ENCODE measurements at regions not wholly inside any gene's neighbourhood (a gene's known extent, or its start where the extent isn't known, plus 50 kb on each side); places are given as distances from the start of the nearest gene placed in this dataset.

DNA sequence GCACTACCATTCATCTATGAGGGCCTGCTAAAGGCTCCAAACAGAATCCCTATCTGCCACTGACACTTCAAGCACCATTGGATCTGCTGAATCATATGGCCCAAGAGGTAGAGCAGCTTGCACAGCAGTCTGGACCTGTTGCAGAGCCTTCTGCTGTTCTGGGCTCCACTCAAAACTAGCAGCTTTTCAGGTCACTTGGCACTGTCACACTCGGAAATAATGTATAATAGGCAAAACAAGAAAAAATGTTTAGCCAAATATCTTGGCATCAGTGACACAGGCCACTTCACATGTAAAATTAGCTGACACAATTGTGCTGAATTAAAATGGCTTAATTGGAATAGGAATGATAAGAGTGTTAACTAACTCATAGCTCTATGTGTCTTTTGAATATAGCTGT is 1182.9 kb upstream of the LRRTM3 start:
- no peaks in the 10 kb centered on the region for H3K4me1 ChIP-seq (ENCODE audit: insufficient read depth)
- no peaks in the 10 kb centered on the region for H3K9me2 ChIP-seq (ENCODE audit: insufficient read depth)
- H4K20me1 ChIP-seq (replicated peaks; ENCODE audit: insufficient read depth) = no peaks in the 10 kb centered on the region
- no peak overlapping the region for H2AFZ ChIP-seq
- no peaks in the 10 kb centered on the region for H3K9me3 Mint-ChIP-seq
- H3K27ac ChIP-seq (ENCODE audit: low read depth) = no peak overlapping the region
- no peaks in the 10 kb centered on the region for H3K36me3 ChIP-seq (ENCODE audit: insufficient read depth)
- DNase-seq (ENCODE audit: low spot score) (no peak), ATAC-seq (no peak)
- H3K27me3 Mint-ChIP-seq (ENCODE audit: insufficient read depth, low read depth, poor library complexity) = no peaks in the 10 kb centered on the region
- H3K4me3 ChIP-seq = no peak overlapping the region
- no peak overlapping the region for H3K27ac Mint-ChIP-seq
- TF ChIP-seq NANOG (IDR thresholded peaks at IDR 0.05; ENCODE audit: borderline replicate concordance) (no peak), POLR2AphosphoS5 (IDR thresholded peaks at IDR 0.05; ENCODE audit: low read depth) (no peak), REST (IDR thresholded peaks at IDR 0.05; ENCODE audit: unreplicated experiment) (no peak), CREB1 (CRISPR knock-in tag; IDR thresholded peaks at IDR 0.05; ENCODE audit: low read depth) (no peak), EZH2 (IDR thresholded peaks at IDR 0.05; ENCODE audit: low read depth, unreplicated experiment) (no peak), ETS1 (IDR thresholded peaks at IDR 0.05) (no peak), ZNF331 (CRISPR knock-in tag; IDR thresholded peaks at IDR 0.05; ENCODE audit: low read depth) (no peak), CTCF (conservative IDR thresholded peaks at IDR 0.05; ENCODE audit: low read depth in 2 of 2) (no peak), EZH2phosphoT487 (IDR thresholded peaks at IDR 0.05; ENCODE audit: unreplicated experiment) (no peak), JUNB (IDR thresholded peaks at IDR 0.05; ENCODE audit: unreplicated experiment) (no peak), STAT1 (IDR thresholded peaks at IDR 0.05; ENCODE audit: unreplicated experiment) (no peak), ZNF114 (CRISPR knock-in tag; IDR thresholded peaks at IDR 0.05) (no peak)
- TF ChIP-seq, protein P1, sequence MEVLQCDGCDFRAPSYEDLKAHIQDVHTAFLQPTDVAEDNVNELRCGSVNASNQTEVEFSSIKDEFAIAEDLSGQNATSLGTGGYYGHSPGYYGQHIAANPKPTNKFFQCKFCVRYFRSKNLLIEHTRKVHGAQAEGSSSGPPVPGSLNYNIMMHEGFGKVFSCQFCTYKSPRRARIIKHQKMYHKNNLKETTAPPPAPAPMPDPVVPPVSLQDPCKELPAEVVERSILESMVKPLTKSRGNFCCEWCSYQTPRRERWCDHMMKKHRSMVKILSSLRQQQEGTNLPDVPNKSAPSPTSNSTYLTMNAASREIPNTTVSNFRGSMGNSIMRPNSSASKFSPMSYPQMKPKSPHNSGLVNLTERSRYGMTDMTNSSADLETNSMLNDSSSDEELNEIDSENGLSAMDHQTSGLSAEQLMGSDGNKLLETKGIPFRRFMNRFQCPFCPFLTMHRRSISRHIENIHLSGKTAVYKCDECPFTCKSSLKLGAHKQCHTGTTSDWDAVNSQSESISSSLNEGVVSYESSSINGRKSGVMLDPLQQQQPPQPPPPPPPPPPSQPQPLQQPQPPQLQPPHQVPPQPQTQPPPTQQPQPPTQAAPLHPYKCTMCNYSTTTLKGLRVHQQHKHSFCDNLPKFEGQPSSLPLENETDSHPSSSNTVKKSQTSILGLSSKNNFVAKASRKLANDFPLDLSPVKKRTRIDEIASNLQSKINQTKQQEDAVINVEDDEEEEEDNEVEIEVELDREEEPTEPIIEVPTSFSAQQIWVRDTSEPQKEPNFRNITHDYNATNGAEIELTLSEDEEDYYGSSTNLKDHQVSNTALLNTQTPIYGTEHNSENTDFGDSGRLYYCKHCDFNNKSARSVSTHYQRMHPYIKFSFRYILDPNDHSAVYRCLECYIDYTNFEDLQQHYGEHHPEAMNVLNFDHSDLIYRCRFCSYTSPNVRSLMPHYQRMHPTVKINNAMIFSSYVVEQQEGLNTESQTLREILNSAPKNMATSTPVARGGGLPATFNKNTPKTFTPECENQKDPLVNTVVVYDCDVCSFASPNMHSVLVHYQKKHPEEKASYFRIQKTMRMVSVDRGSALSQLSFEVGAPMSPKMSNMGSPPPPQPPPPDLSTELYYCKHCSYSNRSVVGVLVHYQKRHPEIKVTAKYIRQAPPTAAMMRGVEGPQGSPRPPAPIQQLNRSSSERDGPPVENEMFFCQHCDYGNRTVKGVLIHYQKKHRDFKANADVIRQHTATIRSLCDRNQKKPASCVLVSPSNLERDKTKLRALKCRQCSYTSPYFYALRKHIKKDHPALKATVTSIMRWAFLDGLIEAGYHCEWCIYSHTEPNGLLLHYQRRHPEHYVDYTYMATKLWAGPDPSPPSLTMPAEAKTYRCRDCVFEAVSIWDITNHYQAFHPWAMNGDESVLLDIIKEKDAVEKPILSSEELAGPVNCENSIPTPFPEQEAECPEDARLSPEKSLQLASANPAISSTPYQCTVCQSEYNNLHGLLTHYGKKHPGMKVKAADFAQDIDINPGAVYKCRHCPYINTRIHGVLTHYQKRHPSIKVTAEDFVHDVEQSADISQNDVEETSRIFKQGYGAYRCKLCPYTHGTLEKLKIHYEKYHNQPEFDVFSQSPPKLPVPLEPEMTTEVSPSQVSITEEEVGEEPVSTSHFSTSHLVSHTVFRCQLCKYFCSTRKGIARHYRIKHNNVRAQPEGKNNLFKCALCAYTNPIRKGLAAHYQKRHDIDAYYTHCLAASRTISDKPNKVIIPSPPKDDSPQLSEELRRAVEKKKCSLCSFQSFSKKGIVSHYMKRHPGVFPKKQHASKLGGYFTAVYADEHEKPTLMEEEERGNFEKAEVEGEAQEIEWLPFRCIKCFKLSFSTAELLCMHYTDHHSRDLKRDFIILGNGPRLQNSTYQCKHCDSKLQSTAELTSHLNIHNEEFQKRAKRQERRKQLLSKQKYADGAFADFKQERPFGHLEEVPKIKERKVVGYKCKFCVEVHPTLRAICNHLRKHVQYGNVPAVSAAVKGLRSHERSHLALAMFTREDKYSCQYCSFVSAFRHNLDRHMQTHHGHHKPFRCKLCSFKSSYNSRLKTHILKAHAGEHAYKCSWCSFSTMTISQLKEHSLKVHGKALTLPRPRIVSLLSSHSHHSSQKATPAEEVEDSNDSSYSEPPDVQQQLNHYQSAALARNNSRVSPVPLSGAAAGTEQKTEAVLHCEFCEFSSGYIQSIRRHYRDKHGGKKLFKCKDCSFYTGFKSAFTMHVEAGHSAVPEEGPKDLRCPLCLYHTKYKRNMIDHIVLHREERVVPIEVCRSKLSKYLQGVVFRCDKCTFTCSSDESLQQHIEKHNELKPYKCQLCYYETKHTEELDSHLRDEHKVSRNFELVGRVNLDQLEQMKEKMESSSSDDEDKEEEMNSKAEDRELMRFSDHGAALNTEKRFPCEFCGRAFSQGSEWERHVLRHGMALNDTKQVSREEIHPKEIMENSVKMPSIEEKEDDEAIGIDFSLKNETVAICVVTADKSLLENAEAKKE (CRISPR knock-in tag; IDR thresholded peaks at IDR 0.05) = no peak
- no peak overlapping the region for H3K4me2 ChIP-seq
- no peaks in the 10 kb centered on the region for H3K4me1 Mint-ChIP-seq
- no peak overlapping the region for H3K4me3 Mint-ChIP-seq
- no peaks in the 10 kb centered on the region for H3K36me3 Mint-ChIP-seq (ENCODE audit: low read depth)
- H3F3A ChIP-seq (replicated peaks; ENCODE audit: low read depth) = no peaks in the 10 kb centered on the region
- H3K79me2 ChIP-seq (replicated peaks; ENCODE audit: insufficient read depth) = no peaks in the 10 kb centered on the region
- H3K27me3 ChIP-seq (ENCODE audit: insufficient read depth) = no peaks in the 10 kb centered on the region
